OCI-LY7 (cell line): ENCODE measurements at regions not wholly inside any gene's neighbourhood (a gene's known extent, or its start where the extent isn't known, plus 50 kb on each side); places are given as distances from the start of the nearest gene placed in this dataset.

Experiments used
- BruUV-seq: library from RNA; stranded (reverse); fragments of 400-500 nt; replicated peaks from 2 replicates; lab custom pipeline; 2021; lab: Mats Ljungman, UMichigan
- CTCF ChIA-PET: fragments of 300-600 bp; sonication (Branson Sonifier 250); formaldehyde crosslinking; loops from one replicate; lab custom pipeline; 2022; ENCODE audit warnings: antibody characterized with exemption; ENCODE audit not compliant: unreplicated experiment; lab: Charles Lee
- POLR2A ChIA-PET: fragments of 300-600 bp; sonication (Branson Sonifier 250); formaldehyde crosslinking; loops from one replicate; lab custom pipeline; 2022; ENCODE audit warnings: antibody characterized with exemption; lab: Charles Lee
- DNase-seq: peaks from one replicate; pipeline ENCODE4 v3.0.0-alpha.2; 2015; ENCODE audit warnings: low spot score
- H2AFZ ChIP-seq: fragments of 200-600 bp; sonication (generic), shearing (Covaris generic); 2 replicates; pipeline ENCODE4 v1.6.1; 2014; ENCODE audit warnings: mild to moderate bottlenecking, antibody characterized with exemption, low read length, moderate library complexity
- H3K27ac ChIP-seq: fragments of 200-600 bp; sonication (generic); 2 replicates; pipeline ENCODE4 v1.5.1; 2014; ENCODE audit warnings: mixed run types, low read depth, mild to moderate bottlenecking, moderate library complexity, low read length, inconsistent platforms; ENCODE audit not compliant: poor library complexity, severe bottlenecking
- H3K36me3 ChIP-seq: fragments of 200-600 bp; sonication (generic); 2 replicates; pipeline ENCODE4 v1.6.1; 2014; ENCODE audit warnings: mild to moderate bottlenecking, antibody characterized with exemption, low read length, moderate library complexity, mixed read lengths; ENCODE audit not compliant: insufficient read depth
- H3K4me1 ChIP-seq: fragments of 200-600 bp; sonication (generic); 2 replicates; pipeline ENCODE4 v1.5.1; 2014; ENCODE audit warnings: mild to moderate bottlenecking, low read length; ENCODE audit not compliant: insufficient read depth, poor library complexity, severe bottlenecking
- H3K4me2 ChIP-seq: fragments of 200-600 bp; sonication (generic); 2 replicates; pipeline ENCODE4 v1.6.1; 2014; ENCODE audit warnings: mild to moderate bottlenecking, low read length
- H3K4me3 ChIP-seq: fragments of 200-600 bp; sonication (generic); 2 replicates; pipeline ENCODE4 v1.5.1; 2014; ENCODE audit warnings: mild to moderate bottlenecking, low read depth, low read length; ENCODE audit not compliant: poor library complexity, severe bottlenecking
- H3K79me2 ChIP-seq: fragments of 200-600 bp; sonication (generic); 2 replicates; pipeline ENCODE4 v1.6.1; 2016; ENCODE audit warnings: low read depth, mild to moderate bottlenecking, low read length, moderate library complexity, mixed read lengths; ENCODE audit not compliant: insufficient read depth
- H3K9me2 ChIP-seq: fragments of 200-600 bp; sonication (generic); 2 replicates; pipeline ENCODE4 v1.6.1; 2016; ENCODE audit warnings: mild to moderate bottlenecking, low read length, mixed read lengths; ENCODE audit not compliant: insufficient read depth
- H3K9me3 ChIP-seq: fragments of 200-600 bp; sonication (generic); 2 replicates; pipeline ENCODE4 v1.6.1; 2014; ENCODE audit warnings: mild to moderate bottlenecking, mixed run types, low read length, mixed read lengths
- H4K20me1 ChIP-seq: fragments of 200-600 bp; sonication (generic); 2 replicates; pipeline ENCODE4 v1.6.1; 2014; ENCODE audit warnings: mild to moderate bottlenecking, antibody characterized with exemption, low read length, moderate library complexity, mixed read lengths; ENCODE audit not compliant: insufficient read depth
- EZH2phosphoT487 ChIP-seq: fragments of 200-600 bp; sonication (generic); IDR thresholded peaks from 2 replicates; pipeline ENCODE4 v1.6.1; 2018; ENCODE audit warnings: low read depth, borderline replicate concordance, mild to moderate bottlenecking, mixed run types, antibody characterized with exemption, low read length, moderate library complexity, mixed read lengths
- intact Hi-C: fragments of 100-400 bp; cut with micrococcal nuclease; formaldehyde crosslinking; loops from one replicate; pipeline ENCODE4 v1.10.0; 2022; ENCODE audit not compliant: unreplicated experiment
- TF ChIP-seq, protein P1 (sequence below): fragments of 200-600 bp; sonication (generic); conservative IDR thresholded peaks from 2 replicates; pipeline ENCODE4 v1.5.1; 2014; ENCODE audit warnings: mild to moderate bottlenecking, antibody characterized with exemption, low read length, moderate library complexity, mixed read lengths

DNA sequence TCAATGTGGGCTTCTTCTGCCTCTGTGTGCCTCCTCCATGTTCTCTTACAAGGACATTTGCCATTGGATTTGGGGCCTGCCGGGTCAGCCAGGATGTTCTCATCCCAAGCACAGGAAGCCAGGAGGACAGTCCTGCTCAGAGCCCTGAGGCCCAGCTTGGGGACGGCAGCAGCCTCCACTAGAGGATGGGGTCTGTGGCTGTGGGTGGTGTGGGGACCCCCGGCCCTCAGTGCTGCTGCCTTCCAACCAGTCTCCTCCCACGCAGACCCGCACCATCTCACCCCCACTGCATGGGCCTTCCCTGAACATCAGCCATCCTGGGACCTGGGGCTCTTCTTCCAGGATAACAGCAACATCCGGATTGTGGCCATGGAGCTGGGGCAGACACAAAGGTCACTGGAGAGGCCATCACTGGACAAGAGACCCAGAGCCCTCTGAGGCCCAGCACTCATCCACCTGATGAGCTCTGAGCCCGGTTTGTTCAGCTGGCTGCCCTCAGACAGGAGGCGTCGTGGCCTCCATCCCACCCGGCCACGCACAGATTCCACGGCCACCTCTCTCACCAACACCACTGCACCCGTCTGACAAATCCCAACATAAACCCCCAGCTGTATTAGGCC, 56.5 kb upstream of the C14orf180 start:
- Histone ChIP-seq H3K9me2 (no peaks in the 10 kb centered on the region), H2AFZ (no peak overlapping the region), H3K79me2 (no peaks in the 10 kb centered on the region), H3K27ac (no peak overlapping the region), H3K36me3 (no peaks in the 10 kb centered on the region), H3K9me3 (no peaks in the 10 kb centered on the region), H3K4me3 (no peak overlapping the region), H3K4me2 (no peak overlapping the region), H4K20me1 (no peaks in the 10 kb centered on the region), H3K4me1 (no peaks in the 10 kb centered on the region)
- BruUV-seq: no TSS peak
- TF ChIP-seq, protein P1, sequence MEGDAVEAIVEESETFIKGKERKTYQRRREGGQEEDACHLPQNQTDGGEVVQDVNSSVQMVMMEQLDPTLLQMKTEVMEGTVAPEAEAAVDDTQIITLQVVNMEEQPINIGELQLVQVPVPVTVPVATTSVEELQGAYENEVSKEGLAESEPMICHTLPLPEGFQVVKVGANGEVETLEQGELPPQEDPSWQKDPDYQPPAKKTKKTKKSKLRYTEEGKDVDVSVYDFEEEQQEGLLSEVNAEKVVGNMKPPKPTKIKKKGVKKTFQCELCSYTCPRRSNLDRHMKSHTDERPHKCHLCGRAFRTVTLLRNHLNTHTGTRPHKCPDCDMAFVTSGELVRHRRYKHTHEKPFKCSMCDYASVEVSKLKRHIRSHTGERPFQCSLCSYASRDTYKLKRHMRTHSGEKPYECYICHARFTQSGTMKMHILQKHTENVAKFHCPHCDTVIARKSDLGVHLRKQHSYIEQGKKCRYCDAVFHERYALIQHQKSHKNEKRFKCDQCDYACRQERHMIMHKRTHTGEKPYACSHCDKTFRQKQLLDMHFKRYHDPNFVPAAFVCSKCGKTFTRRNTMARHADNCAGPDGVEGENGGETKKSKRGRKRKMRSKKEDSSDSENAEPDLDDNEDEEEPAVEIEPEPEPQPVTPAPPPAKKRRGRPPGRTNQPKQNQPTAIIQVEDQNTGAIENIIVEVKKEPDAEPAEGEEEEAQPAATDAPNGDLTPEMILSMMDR: no peak
- intact Hi-C loops: no loop called here
- ChIA-PET CTCF (no interaction called here), POLR2A (no interaction called here)
- DNase-seq: no peak

DNA sequence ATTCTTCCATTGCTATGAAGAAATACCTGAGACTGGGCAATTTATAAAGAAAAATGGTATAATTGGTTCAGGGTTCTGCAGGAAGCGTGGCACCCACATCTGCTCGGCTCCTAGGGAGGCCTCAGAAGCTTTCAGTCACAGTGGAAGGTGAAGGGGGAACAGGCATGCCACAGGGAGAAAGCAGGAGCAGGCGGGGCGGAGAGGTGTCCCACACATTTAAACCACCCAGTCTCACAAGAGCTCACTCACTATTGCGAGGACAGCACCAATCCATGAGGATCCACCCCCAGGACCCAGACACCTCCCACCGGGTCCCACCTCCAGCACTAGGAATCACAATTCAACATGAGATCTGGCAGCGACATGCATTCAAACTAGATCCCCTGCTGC, 56.0 kb upstream of the C14orf180 start:
- TF ChIP-seq, protein P1: no peak
- no peak for TF ChIP-seq EZH2phosphoT487

DNA sequence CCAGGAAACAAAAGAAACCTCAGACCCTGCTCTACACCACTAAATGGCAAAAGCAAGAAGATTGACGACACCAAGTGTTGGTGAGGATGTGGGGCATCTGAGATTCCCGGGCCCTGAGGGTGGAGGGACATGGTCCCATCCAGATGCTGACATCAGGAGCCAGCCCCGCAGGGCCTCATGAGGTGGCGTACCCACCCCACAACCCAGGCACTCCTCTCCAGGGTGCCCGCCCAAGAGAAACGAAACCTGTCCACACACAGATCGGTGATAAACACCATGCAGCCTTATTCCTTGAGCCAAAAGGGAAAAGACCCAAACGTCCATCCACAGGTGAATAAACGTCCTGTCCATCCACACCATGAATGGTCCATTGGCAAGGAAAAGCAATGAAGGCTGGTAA, 54.8 kb upstream of the C14orf180 start:
- no peaks in the 10 kb centered on the region for H3K9me2 ChIP-seq
- no peaks in the 10 kb centered on the region for H3K9me3 ChIP-seq
- no peaks in the 10 kb centered on the region for H3K79me2 ChIP-seq
- no peak overlapping the region for H3K4me3 ChIP-seq
- H3K36me3 ChIP-seq: no peaks in the 10 kb centered on the region
- POLR2A ChIA-PET: interaction anchor here (0.6 kb wide), 2 partner anchors 489 to 501 kb away, joined by 3 to 4 read pairs; no protein-coding TSS in a partner anchor
- no peak overlapping the region for H2AFZ ChIP-seq
- DNase-seq: no peak
- intact Hi-C loops: no loop called here
- H4K20me1 ChIP-seq: no peaks in the 10 kb centered on the region
- no TSS peak for BruUV-seq
- CTCF ChIA-PET: interaction anchor here (0.5 kb wide), 1 partner anchor 71 kb away, joined by 3 read pairs; no protein-coding TSS in a partner anchor
- no peaks in the 10 kb centered on the region for H3K4me1 ChIP-seq
- no peak overlapping the region for H3K4me2 ChIP-seq
- TF ChIP-seq, protein P1: no peak
- no peak for TF ChIP-seq EZH2phosphoT487
- H3K27ac ChIP-seq: no peak overlapping the region

More for the DNA sequence above, 56.0 kb upstream of the C14orf180 start:
- BruUV-seq: no TSS peak
- H3K9me2 ChIP-seq: no peaks in the 10 kb centered on the region
- H2AFZ ChIP-seq: no peak overlapping the region
- ChIA-PET POLR2A (no interaction called here), CTCF (no interaction called here)
- no peaks in the 10 kb centered on the region for H3K9me3 ChIP-seq
- no peaks in the 10 kb centered on the region for H3K36me3 ChIP-seq
- H3K4me3 ChIP-seq: no peak overlapping the region
- no peaks in the 10 kb centered on the region for H4K20me1 ChIP-seq
- H3K4me1 ChIP-seq: no peaks in the 10 kb centered on the region
- intact Hi-C loops: no loop called here
- H3K27ac ChIP-seq: no peak overlapping the region
- H3K4me2 ChIP-seq: no peak overlapping the region
- no peaks in the 10 kb centered on the region for H3K79me2 ChIP-seq
- DNase-seq: no peak
